HepG2 (cell line): ENCODE measurements at regions not wholly inside any gene's neighbourhood (a gene's known extent, or its start where the extent isn't known, plus 50 kb on each side); places are given as distances from the start of the nearest gene placed in this dataset.

ENCODE experiments used
- ATAC-seq: fragments of 200-7000 bp; cut with Tn5 transposase; 3 replicates; pipeline ENCODE4 v1.9.1; 2020; ENCODE audit warnings: mild to moderate bottlenecking, moderate library complexity
- BruUV-seq: library from RNA; stranded (reverse); fragments of 400-500 nt; replicated peaks from 2 replicates; lab custom pipeline; 2021; lab: Mats Ljungman, UMichigan
- CTCF ChIA-PET: fragments of 300-600 bp; formaldehyde crosslinking; extraction: SDS; loops from one replicate; lab custom pipeline; 2021; ENCODE audit warnings: low total read pairs, inconsistent platforms, low intra/inter-chr PET ratio; lab: Yijun Ruan, JAX
- POLR2A ChIA-PET: fragments of 350-600 bp; sonication (Branson Sonifier 250); formaldehyde crosslinking; loops from one replicate; lab custom pipeline; 2020; ENCODE audit warnings: antibody characterized with exemption, inconsistent platforms; lab: Yijun Ruan, JAX
- DNase-seq: peaks from one replicate; pipeline ENCODE4 v3.0.0-alpha.2; 2015; ENCODE audit warnings: low spot score
- FAIRE-seq: peaks from 3 replicates; lab custom pipeline; 2011; peaks lifted over from hg19 to GRCh38; lab: Jason Lieb, UNC
- H2AFZ ChIP-seq: one replicate; pipeline ENCODE4 v1.6.1; 2011; ENCODE audit warnings: low read length, inconsistent platforms
- H3K27ac ChIP-seq: fragments of 300-600 bp; 3 replicates; pipeline ENCODE4 v1.8.0; 2011; ENCODE audit warnings: mixed run types, mild to moderate bottlenecking, mixed read lengths, low read length, inconsistent platforms; ENCODE audit not compliant: insufficient read depth; ENCODE audit errors: extremely low read length
- H3K27me3 ChIP-seq, 2 experiments: fragments of 200-600 bp in 1 of 2; 2 replicates in 1 of 2; 3 replicates in 1 of 2; pipeline versions ENCODE4 v1.6.0 to v1.8.0; 2011; ENCODE audit warnings: low read length in 2 of 2, mild to moderate bottlenecking in 2 of 2, moderate library complexity in 2 of 2, inconsistent platforms in 1 of 2; ENCODE audit not compliant: insufficient read depth in 2 of 2, control insufficient read depth in 1 of 2
- H3K36me3 ChIP-seq, 2 experiments: fragments of 200-600 bp in 1 of 2; replicated peaks in 1 of 2; 2 replicates in 1 of 2; 3 replicates in 1 of 2; pipeline versions ENCODE4 v1.5.1 to v1.8.0; 2011; ENCODE audit warnings: low read length in 2 of 2, inconsistent platforms in 1 of 2; ENCODE audit not compliant: insufficient read depth in 2 of 2, control insufficient read depth in 1 of 2
- H3K4me1 ChIP-seq: 2 replicates; pipeline ENCODE4 v1.5.1; 2012; ENCODE audit warnings: low read length, inconsistent platforms; ENCODE audit not compliant: insufficient read depth
- H3K4me2 ChIP-seq: 2 replicates; pipeline ENCODE4 v1.6.0; 2011; ENCODE audit warnings: low read depth, low read length, inconsistent platforms
- H3K4me3 ChIP-seq, 3 experiments: fragments of 200-600 bp in 1 of 3; sonication (generic), shearing (Covaris generic) in 1 of 3; replicated peaks in 1 of 3; 2 replicates each; pipeline ENCODE4 v1.5.1; 2011 to 2016; ENCODE audit warnings: low read length in 3 of 3, inconsistent platforms in 2 of 3, low read depth in 2 of 3, mild to moderate bottlenecking in 2 of 3, control low read depth in 1 of 3, mixed read lengths in 1 of 3; ENCODE audit not compliant: insufficient read depth in 1 of 3
- H3K79me2 ChIP-seq: one replicate; pipeline ENCODE4 v1.6.1; 2011; ENCODE audit warnings: low read length, inconsistent platforms; ENCODE audit not compliant: insufficient read depth
- H3K9ac ChIP-seq: 2 replicates; pipeline ENCODE4 v1.6.0; 2011; ENCODE audit warnings: mild to moderate bottlenecking, low read depth, low read length, inconsistent platforms; ENCODE audit not compliant: insufficient read depth
- H3K9me3 ChIP-seq: 2 replicates; pipeline ENCODE4 v1.5.1; 2012; ENCODE audit warnings: mild to moderate bottlenecking, low read length
- H4K20me1 ChIP-seq: 2 replicates; pipeline ENCODE4 v1.6.0; 2011; ENCODE audit warnings: inconsistent platforms, mild to moderate bottlenecking, low read length, moderate library complexity; ENCODE audit not compliant: insufficient read depth
- ATF3 ChIP-seq: sonication (generic); formaldehyde crosslinking; IDR thresholded peaks from 2 replicates; pipeline ENCODE4 v1.4.0; 2020; ENCODE audit warnings: missing genetic modification reagents
- ATF4 ChIP-seq, 2 experiments: fragments of 450-650 bp in 1 of 2; sonication (generic) in 1 of 2; formaldehyde crosslinking; IDR thresholded peaks; 2 replicates each; pipeline versions ENCODE4 v1.5.0 to v1.8.0; 2020 to 2022; ENCODE audit warnings: mild to moderate bottlenecking in 1 of 2, missing genetic modification reagents in 1 of 2
- FOXO4 ChIP-seq: sonication (generic); formaldehyde crosslinking; conservative IDR thresholded peaks from 2 replicates; pipeline ENCODE4 v1.8.1; 2023; ENCODE audit warnings: missing genetic modification reagents
- KMT2B ChIP-seq: IDR thresholded peaks from 2 replicates; pipeline ENCODE4 v1.6.1; 2016; ENCODE audit warnings: missing genetic modification reagents, missing compliant biosample characterization
- TBX2 ChIP-seq: sonication (generic); formaldehyde crosslinking; IDR thresholded peaks from 2 replicates; pipeline ENCODE4 v1.5.0; 2020; ENCODE audit warnings: missing genetic modification reagents, mild to moderate bottlenecking, borderline replicate concordance
- ZNF75D ChIP-seq: sonication (generic); formaldehyde crosslinking; IDR thresholded peaks from 2 replicates; pipeline ENCODE4 v1.8.1; 2023; ENCODE audit warnings: missing genetic modification reagents, mild to moderate bottlenecking, borderline replicate concordance
- WGBS: methylation state at CpG from one replicate; pipeline ENCODE4 v1.1.6; 2017; ENCODE audit warnings: low lambda C conversion rate; 5-methylcytosine and 5-hydroxymethylcytosine counted together
- in situ Hi-C: cut with HindIII; loops from 2 replicates; pipeline ENCODE4 v1.10.0; 2017; ENCODE audit warnings: low pct_unique_long_range_greater_than_20kb; ENCODE audit not compliant: extremely low pct_ligation_motif_present
- intact Hi-C: fragments of 100-400 bp; cut with micrococcal nuclease; formaldehyde crosslinking; loops from one replicate; pipeline ENCODE4 v1.10.0; 2022; ENCODE audit not compliant: unreplicated experiment

GRCh38 chr12:98421316-98421715 is 94.1 kb upstream of the TMPO start:
- 64% methylated on average over 4 of the region's 8 CpGs for WGBS
- H3K4me2 ChIP-seq, result no peak overlapping the region
- no peaks in the 10 kb centered on the region for H3K79me2 ChIP-seq
- BruUV-seq, result no TSS peak
- ChIA-PET CTCF (no interaction called here), POLR2A (no interaction called here)
- H3K9ac ChIP-seq, result no peak overlapping the region
- in situ Hi-C loops (loop anchor here (5.0 to 10.0 kb wide), 2 partner anchors 96 to 233 kb away; partner anchors contain the start of gene TMPO), intact Hi-C loops (loop anchor here (5.0 to 10.0 kb wide), 2 partner anchors 81 to 573 kb away; no protein-coding TSS in a partner anchor)
- 0 out of 5 replicates have a peak, but pooled peaks cover 0 to 1% of the 10 kb centered on the region in 2 experiments for H3K27me3 ChIP-seq
- H3K36me3 ChIP-seq, result no peaks in the 10 kb centered on the region
- no peak for FAIRE-seq
- H2AFZ ChIP-seq, result no peak overlapping the region
- no peaks in the 10 kb centered on the region for H4K20me1 ChIP-seq
- H3K4me3 ChIP-seq, result no peak overlapping the region
- no peak for ATAC-seq
- DNase-seq, result no peak
- H3K9me3 ChIP-seq, result no peaks in the 10 kb centered on the region
- peaks cover 28% of the 10 kb centered on the region; the same call in 1 of the 2 replicates for H3K4me1 ChIP-seq
- H3K27ac ChIP-seq, result no peak overlapping the region
- no peak for TF ChIP-seq ZNF75D (CRISPR knock-in tag)
- TF ChIP-seq KMT2B (CRISPR knock-in tag), result no peak
- no peak for TF ChIP-seq TBX2 (CRISPR knock-in tag)
- no peak for TF ChIP-seq FOXO4 (CRISPR knock-in tag)
- TF ChIP-seq ATF4 (CRISPR knock-in tag; IDR thresholded peaks at IDR 0.05), result no peak
- no peak for TF ChIP-seq ATF3
- TF ChIP-seq, all 625 proteins: peak for 0
